GM19025 (cell line): ENCODE measurements at regions not wholly inside any gene's neighbourhood (a gene's known extent, or its start where the extent isn't known, plus 50 kb on each side); places are given as distances from the start of the nearest gene placed in this dataset.
A peak's percentile ranks its signal among the peaks of the same experiment; 100 is the strongest.

Source experiments
- ATAC-seq: cut with Tn5 transposase; IDR thresholded peaks from one replicate; pipeline ENCODE4 v1.9.1; 2021; ENCODE audit warnings: mild to moderate bottlenecking, low read depth, moderate library complexity; ENCODE audit not compliant: unreplicated experiment

DNA sequence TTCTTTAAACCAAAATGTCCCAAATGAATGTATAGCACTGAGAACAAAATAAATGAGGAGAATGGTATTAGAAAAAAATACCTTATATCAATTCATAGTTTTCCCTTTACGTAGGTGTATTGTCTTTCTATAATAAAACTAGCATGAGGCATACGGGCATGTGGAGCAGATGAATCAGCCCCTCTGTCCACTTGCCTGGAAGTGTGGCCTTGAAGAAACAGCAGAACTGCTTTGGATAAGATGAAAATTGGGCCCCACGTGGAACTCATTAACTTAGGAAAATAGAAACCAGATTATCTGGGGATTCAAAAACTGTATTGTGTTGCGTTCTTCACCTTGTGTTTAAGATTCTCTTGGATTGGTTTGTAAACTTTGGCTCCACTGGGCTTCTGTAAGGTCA is 356.8 kb upstream of the B3GALT2 start:
- no peak for ATAC-seq

DNA sequence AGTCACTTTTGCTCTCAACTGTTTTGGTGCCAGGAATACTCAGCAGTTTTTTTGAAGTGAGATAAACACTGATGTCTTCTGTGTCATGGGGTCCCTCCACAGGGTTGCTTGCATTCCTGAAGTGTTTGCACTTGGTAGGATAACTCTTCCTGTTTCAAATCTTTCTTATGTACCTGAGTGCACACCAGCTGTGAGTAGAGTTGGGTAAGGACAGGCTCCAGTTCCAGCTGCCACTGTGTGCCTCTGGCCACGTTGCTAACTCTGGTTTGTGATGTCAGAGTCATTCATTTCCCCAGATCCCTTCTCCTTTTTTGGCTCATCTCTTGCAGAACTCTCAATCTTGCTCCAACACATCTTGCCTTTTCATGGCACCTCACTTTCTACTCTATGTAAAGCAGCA is 356.3 kb upstream of the B3GALT2 start:
- ATAC-seq: no peak

DNA sequence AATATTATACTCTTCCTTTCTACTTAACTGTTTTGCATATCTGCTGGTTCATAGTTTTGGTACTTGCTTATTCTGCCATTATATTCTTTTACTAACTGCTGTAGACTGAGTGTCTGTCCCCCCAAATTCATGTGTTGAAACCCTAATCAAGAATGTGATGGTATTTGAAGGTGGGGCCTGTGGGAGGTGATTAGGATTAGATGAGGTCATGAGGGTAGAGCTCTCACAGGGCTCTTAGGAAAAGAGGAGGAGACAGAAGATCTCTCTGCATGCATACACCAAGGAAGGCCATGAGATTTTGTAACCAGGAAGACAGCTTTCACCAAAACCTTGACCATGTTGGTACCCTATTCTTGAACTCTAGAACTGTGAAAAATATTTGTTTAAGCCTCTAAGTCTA is 354.1 kb upstream of the B3GALT2 start:
- ATAC-seq: peak; percentile 2

DNA sequence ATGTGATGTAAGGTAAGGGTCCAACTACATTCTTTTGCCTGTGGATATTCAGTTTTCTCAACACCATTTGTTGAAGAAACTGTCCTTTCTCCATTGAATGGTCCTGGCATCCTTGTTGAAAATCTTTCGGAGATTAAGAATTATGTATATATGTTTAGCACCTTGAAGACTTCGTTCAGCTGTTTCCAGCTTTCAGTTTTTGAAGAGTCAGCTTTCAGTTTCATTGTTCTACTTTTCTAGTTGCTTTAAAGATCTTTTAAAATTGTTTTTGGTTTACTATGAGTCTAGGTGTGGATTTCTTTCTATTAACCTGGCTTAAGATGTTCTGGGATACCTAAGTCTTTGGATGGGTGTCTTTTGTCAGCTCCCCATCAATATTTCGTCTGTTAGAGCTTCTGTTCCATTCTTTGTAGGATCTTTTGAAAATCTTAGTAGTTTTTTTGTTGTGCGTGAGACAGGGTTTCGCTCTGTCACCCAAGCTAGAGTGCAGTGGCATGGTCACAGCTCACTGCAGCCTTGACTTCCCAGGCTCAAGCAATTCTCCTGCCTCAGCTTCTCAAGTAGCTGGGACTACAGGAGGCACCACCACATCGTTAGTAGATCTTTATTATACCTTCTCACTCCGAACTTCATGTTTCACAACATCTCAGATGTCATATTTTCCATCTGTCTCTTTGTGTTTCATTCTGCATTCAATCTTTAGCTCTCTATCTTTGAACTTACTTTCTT is 353.5 kb upstream of the B3GALT2 start:
- ATAC-seq: peak; percentile 50

DNA sequence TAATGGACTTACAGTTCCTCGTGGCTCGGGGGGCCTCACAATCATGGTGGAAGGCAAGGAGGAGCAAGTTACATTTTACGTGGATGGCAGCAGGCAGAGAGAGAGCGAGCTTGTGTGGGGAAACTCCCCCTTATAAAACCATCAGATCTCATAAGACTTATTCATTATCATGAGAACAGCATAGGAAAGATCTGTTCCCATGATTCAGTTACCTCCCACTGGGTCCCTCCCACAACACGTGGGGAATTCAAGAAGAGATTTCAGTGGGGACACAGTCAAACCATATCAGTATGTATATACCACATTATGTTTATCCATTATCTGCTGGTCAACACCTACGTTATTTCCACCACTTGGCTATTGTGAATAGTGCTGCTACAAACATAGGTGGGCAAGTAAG is 352.3 kb upstream of the B3GALT2 start:
- no peak for ATAC-seq

DNA sequence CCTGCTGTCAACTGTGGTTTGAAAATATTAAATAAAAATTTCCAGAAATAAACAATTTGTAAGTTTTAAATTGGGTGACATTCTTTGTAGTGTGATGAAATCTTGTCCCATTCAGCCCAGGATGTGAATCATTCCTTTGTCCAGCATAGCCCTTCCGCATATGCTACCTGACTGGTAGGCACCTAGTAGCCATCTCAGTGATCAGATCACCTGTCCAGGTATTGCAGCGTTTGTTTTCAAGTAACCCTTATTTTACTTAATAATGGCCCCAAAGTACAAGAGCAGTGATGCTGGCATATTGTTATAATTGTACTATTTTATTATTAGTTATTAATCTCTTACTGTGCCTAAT is 351.6 kb upstream of the B3GALT2 start:
- peak; percentile 1 for ATAC-seq

DNA sequence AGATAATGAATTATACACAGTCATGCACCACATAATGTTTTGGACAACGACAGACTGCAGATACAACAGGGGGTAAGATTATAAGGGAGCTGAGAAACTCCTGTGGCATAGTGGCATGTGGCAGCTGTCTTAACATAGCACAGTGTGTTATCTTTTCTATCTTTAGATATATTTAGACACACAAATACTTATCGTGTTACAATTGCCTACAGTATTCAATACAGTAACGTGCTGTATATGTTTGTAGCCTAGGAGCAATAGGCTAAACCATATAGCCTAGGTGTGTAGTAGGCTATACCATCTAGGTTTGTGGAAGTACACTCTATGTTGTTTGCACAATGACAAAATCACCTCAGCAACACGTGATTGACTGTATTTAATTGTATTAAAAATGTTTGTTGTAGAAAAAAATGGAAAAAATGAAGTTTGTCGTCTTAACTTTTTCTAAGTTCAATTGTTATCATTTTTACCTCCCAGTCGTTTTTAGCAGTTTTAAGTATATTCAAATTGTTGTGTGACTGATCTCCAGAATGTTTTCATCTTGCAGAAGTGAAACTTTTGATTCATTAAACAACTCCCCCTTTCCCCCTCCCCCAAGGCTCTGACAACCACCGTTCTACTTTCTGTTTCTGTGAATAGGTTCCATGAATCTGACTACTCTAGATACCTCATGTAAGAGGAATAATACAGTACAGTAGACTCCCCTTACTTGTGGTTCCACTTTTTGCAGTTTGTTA is 351.0 kb upstream of the B3GALT2 start:
- ATAC-seq: peak; percentile 67

DNA sequence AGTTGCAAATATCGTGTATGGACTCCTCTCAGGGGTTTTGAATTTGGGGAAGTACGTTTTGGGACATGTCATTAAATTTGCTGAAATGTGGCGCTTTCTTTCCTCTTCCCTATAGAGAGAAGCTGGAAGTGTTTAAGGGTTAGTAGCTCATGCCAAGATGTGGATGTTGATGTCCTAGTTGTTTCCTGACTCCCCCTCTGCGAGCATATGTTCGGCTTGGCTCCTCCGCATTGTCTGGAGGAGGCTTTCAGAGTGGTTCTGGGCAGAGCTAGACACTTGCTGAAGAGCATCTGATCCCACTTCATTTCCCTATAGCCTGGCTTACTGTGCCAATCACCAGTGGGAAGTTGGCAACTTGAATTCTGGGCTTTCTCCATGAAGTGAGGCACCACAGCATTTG is 347.4 kb upstream of the B3GALT2 start:
- no peak for ATAC-seq

DNA sequence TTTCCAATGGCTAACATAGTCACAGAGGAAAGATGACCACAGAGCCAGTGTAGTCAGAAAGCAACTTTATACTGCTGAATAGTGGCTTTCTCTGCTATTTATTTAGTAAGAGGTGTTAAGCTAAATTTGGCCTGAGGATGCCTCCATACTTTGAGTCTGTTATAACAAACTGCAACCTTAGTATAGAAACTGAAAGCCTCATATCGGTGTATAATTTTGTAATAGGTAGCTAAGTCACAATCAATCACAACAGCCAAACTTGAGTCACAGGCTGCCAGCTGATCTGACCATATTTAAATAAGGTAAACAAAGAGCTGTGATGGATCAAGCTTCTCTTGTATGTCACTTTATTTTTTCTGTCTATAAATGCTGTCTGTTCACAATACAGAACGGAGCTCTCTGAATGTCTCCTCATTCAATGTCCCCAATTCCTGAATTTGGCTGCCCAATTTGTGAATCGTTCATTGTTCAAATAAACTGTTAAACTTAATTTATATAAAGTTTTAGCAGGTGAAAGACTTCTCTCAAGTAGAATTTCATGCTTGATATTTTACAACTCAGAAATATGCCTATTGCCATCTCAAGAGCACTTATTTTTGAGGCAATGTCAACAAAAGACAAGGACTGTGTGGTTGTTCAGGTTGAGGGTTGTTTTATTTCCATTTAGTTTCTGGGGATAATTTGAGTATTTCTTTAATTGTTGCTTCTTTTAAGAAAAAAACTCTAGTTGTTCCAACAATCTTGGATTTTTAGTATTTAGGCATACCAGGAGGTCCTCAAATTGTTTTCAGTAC is 339.7 kb upstream of the B3GALT2 start:
- ATAC-seq: peak; percentile 91

DNA sequence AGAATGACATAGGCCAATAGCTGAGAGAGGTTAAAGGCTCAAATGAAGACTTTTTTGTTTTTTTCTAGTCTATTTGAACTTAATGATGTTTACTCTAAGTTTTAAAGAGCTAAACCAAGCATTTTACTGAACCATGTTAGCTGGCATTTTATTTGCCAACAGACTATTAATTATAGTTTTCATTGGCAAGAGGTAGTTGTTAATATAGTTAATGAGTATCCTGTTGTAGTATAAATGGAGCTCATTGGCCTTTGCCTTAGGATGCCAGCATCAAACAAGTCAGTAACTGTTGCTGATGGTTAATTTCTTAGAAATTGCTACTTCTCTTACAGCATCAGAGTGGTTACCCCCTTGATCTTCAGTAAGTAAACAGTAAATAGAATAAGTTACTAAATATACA is 339.0 kb upstream of the B3GALT2 start:
- ATAC-seq: no peak

DNA sequence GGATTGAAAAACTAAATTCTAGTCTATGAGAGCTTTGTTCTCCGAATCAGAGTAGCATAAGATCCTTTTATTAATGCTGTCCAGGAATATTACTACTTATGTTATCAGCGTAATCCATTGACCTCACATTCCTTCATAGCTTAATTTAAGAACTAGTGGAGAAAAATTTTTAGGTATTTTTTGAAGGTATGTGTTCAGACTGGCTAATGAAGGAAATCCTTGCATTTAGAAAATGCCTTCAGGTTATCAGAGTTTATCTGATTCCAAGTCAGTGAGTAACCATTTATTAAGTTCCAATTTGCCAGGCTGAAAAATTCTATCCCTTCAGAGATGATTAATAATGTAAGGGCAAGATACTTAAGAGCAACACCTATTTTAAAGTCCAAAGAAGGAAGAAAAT is 338.2 kb upstream of the B3GALT2 start:
- no peak for ATAC-seq

DNA sequence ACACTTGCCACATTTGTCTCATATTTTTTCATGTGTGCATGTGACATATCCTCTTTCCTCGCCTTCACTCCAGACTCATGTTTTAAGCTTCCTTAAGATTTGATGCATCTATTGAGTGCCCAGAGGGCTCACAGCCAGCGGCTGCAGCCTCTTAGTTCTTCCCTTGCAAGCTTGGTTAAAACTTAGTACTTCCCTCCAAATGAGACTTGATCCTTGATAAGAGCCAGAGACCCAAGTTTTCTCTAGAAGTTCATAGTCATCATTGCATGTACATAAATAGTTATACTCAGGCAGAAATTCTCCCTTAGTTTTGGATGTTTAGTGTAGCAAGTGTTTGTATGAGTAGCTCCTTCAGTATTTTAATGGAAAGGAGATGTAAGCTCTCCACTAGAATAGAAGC is 337.6 kb upstream of the B3GALT2 start:
- no peak for ATAC-seq

DNA sequence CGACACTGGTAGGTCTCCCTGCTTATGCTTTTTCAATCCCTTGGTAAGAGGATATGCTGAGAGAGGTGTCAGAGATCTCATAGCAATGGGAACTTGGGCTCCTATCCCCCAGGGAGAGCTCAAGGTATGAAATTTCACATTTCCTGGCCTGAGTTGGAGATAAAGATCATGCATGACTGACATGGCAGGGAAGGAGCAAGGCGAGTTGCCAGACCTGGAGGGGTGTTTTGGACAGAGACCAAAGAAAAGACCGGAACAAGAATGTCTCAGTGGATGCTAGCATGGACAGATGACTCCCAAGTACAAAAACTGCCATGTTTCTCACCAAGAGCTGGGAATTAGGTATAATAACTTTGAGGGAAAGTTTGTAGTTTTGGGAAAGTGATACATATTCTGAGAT is 334.1 kb upstream of the B3GALT2 start:
- no peak for ATAC-seq

DNA sequence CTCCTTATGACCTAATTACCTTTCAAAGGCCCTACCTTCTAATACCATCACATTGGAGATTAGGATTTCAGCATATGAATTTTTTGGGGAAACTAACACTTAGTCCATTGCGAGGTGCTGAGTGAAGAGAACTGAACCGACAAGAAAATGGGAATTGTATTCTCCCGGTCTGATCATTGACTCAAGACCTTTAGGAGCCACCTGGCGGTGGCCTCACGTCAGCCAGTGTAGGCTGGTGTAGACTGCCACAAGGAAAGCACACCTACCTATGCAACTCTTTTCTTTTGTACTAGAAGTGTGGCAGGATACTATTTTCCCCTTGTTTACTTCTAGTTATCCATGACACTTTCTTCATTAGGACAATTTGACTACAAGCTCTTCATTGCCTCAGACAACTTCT is 333.5 kb upstream of the B3GALT2 start:
- ATAC-seq: no peak

DNA sequence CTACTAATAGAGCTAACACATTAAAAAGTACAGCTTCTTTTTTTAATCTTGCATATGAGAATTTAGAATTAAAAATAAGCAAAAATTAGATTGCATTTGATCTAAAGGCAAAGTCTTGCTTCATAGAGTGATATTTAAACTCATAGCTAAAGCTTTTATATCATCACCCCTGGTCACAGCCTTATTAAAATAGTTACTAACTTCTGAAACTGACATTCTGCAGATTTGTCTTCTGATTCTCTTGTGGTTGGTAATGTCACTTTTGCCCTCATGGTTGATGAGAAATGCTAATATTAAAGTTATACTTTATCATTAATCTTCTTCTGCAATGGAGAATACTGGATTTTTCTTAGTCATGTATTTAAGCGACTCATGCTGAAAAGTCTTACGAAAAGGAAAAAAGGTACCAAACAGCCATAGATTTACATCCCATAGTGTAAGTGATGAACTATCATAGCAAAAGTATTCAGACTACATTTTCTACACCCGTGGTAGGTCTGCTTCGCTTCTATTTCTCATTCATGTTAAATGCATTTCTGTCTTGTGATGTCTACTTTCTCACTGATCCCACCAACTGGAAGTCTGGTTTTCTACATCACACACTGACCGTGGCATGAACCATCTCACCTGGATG is 330.5 kb upstream of the B3GALT2 start:
- ATAC-seq: no peak

DNA sequence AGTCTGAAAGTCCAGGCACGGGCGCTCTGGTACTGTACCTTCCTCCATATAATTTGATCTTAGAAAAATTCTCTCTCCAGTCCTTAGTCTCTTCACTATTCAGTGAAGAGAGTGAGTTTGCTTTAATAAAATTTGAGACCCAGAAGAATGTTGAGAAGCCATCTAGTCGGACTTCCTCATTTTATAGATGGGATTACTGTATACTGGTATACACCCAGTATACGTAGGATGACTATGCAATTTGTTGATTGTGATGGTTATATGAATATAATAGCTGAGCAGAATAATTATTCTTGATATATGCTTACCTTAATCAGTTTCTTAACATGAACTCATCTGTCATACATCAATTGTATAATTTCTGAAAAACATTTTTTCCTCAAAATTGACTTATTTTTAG is 328.0 kb upstream of the B3GALT2 start:
- no peak for ATAC-seq

DNA sequence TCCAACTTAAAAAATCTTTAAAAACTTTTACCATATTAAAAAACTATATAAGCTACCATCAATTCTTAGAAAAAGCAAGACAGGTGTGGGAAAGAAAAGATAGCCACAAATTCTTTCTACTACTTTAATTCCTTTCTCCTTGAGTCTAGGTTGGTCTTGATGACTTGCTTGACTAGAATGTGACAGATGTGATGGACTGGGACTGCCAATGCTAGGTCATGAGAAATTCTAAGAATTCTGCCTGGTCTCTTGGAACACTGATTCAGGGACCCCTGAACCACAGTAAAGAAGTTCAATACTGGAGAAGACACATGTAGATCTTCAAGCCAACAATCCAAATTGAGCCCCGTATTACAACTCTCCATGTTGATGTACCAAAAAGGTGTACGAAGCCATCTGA is 326.6 kb upstream of the B3GALT2 start:
- no peak for ATAC-seq

DNA sequence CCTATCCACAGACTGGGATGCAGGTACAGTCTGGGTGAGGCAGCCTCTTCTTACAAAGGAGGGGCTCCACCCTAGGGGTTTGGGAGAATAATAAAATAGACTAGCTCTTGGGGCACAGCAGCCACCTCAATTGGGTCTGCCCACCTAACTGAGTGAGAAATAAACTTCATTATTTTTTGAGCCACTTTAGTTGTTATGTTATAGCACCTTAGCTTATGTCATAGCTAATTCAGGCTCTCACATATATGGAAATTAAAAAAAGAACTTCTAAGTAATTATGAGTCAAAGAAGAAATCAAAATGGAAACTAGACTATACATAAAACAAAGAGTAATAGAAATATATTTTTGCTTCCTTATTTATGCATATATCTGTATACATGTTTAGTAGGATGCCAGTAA is 318.5 kb upstream of the B3GALT2 start:
- no peak for ATAC-seq

DNA sequence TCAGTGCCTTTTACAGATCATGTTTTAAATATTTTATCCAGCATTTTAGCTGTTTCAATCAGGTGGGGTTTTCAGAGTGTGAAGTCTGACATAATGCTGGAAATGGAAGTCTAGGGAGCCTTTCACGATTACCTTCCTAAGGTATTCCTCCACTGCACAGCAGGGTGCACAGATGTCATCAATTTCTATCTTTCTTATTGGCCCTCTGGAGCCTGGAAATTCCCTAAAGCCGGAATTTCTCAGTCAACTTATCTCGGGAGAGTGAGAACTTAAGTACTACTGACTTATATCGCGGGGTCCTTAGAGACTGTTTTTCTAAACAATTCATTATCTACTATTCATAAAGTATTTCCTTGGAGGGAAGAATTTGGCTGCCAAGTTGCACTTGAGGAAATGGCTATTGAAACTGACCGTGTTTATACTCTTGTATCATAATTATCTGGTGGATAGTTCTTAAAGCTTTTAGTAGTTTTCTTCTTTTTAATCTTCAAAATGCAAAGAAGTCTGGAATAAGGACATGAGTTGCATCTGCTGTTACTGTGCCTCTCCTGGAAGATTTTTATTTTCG is 311.8 kb upstream of the B3GALT2 start:
- no peak for ATAC-seq

DNA sequence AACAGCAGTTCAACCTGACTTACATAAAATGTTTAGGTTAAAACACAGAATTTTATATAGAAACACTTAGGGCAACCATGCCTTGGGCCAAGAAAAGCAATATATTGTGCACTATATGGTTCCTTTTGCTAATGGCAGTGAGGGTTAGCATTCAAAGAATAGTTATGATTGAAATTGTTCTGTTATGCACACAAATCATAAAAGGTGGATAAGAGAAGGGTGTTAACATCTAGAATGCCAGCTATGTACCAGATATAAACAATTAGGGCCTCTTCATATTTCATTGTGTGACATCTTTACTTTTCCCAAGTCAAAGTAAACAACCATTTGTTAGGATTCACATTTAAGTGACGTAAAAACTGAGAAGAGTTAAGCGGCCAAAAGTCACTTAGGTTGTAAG is 308.0 kb upstream of the B3GALT2 start:
- no peak for ATAC-seq

DNA sequence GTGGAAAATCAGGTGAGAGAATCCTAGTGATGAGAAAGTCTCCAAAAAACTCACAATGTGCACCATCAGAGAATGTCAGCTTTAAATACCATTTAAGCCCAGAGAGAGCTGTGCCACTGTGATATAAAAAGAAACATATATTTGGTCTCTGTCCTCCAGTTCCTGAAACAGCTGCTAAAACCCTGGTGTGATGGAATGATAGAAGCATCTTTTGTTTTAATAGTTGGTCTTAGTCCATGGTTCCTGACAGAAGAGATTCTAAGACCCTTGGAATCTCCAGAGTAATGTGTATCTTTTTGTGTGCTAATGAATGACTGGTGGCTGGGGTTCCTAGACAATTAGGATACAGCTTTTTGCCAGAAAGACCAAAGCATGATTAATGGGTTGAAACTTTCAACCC is 302.8 kb upstream of the B3GALT2 start:
- no peak for ATAC-seq
